H9 (cell line): ENCODE measurements at regions not wholly inside any gene's neighbourhood (a gene's known extent, or its start where the extent isn't known, plus 50 kb on each side); places are given as distances from the start of the nearest gene placed in this dataset.

Source experiments
- DNase-seq: peaks from one replicate; pipeline ENCODE4 v3.0.0-alpha.2; 2017
- H2AFZ ChIP-seq: one replicate; pipeline ENCODE4 v1.6.1; 2013; ENCODE audit warnings: mild to moderate bottlenecking, low read length, control low read depth, moderate library complexity
- H2AK5ac ChIP-seq: 2 replicates; pipeline ENCODE4 v1.6.1; 2013; ENCODE audit warnings: low read length, control low read depth, mixed read lengths; ENCODE audit not compliant: insufficient read length
- H2BK120ac ChIP-seq: one replicate; pipeline ENCODE4 v1.6.1; 2013; ENCODE audit warnings: low read depth, mild to moderate bottlenecking, low read length, control low read depth, inconsistent platforms; ENCODE audit not compliant: poor library complexity, severe bottlenecking
- H2BK12ac ChIP-seq: 2 replicates; pipeline ENCODE4 v1.6.1; 2013; ENCODE audit warnings: low read length, control low read depth, mixed read lengths, low read depth; ENCODE audit not compliant: insufficient read length
- H2BK15ac ChIP-seq: 2 replicates; pipeline ENCODE4 v1.6.1; 2013; ENCODE audit warnings: low read depth, low read length, control low read depth
- H2BK20ac ChIP-seq: one replicate; pipeline ENCODE4 v1.6.1; 2013; ENCODE audit warnings: low read depth, mild to moderate bottlenecking, low read length, control low read depth, inconsistent platforms; ENCODE audit not compliant: poor library complexity, severe bottlenecking
- H2BK5ac ChIP-seq: 2 replicates; pipeline ENCODE4 v1.6.1; 2013; ENCODE audit warnings: low read length, control low read depth, mixed read lengths; ENCODE audit not compliant: insufficient read length
- H3K14ac ChIP-seq: 2 replicates; pipeline ENCODE4 v1.6.1; 2013; ENCODE audit warnings: low read length, control low read depth; ENCODE audit not compliant: insufficient read depth
- H3K18ac ChIP-seq: 2 replicates; pipeline ENCODE4 v1.6.1; 2013; ENCODE audit warnings: low read depth, mild to moderate bottlenecking, mixed read lengths, low read length, control low read depth; ENCODE audit not compliant: insufficient read length
- H3K23ac ChIP-seq: 2 replicates; pipeline ENCODE4 v1.6.1; 2013; ENCODE audit warnings: low read length, control low read depth, mixed read lengths, low read depth; ENCODE audit not compliant: insufficient read length
- H3K23me2 ChIP-seq: 2 replicates; pipeline ENCODE4 v1.6.1; 2013; ENCODE audit warnings: low read depth, mild to moderate bottlenecking, mixed read lengths, low read length, control low read depth; ENCODE audit not compliant: insufficient read length, poor library complexity, severe bottlenecking
- H3K27ac ChIP-seq: 2 replicates; pipeline ENCODE4 v1.5.1; 2013; ENCODE audit warnings: low read length, control low read depth, mixed read lengths, low read depth; ENCODE audit not compliant: insufficient read length
- H3K27me3 ChIP-seq: 2 replicates; pipeline ENCODE4 v1.6.1; 2013; ENCODE audit warnings: low read length, control low read depth, inconsistent platforms; ENCODE audit not compliant: insufficient read depth
- H3K4ac ChIP-seq: 2 replicates; pipeline ENCODE4 v1.6.1; 2013; ENCODE audit warnings: low read depth, mild to moderate bottlenecking, control low read depth, inconsistent platforms, low read length, moderate library complexity
- H3K4me1 ChIP-seq: 2 replicates; pipeline ENCODE4 v1.6.1; 2013; ENCODE audit warnings: low read length, control low read depth, inconsistent platforms; ENCODE audit not compliant: insufficient read depth
- H3K4me2 ChIP-seq: 2 replicates; pipeline ENCODE4 v1.6.1; 2013; ENCODE audit warnings: low read length, control low read depth, mixed read lengths; ENCODE audit not compliant: insufficient read length, insufficient read depth
- H3K56ac ChIP-seq: 2 replicates; pipeline ENCODE4 v1.6.1; 2013; ENCODE audit warnings: low read depth, mild to moderate bottlenecking, mixed read lengths, low read length, control low read depth; ENCODE audit not compliant: insufficient read length
- H3K79me1 ChIP-seq: 2 replicates; pipeline ENCODE4 v1.6.1; 2013; ENCODE audit warnings: low read depth, mild to moderate bottlenecking, moderate library complexity, low read length, control low read depth, inconsistent platforms; ENCODE audit not compliant: insufficient read depth, poor library complexity, severe bottlenecking
- H3K79me2 ChIP-seq: 2 replicates; pipeline ENCODE4 v1.6.1; 2013; ENCODE audit warnings: low read length, control low read depth, inconsistent platforms; ENCODE audit not compliant: insufficient read depth
- H3K9ac ChIP-seq: 2 replicates; pipeline ENCODE4 v1.6.1; 2013; ENCODE audit warnings: low read length, control low read depth, mixed read lengths; ENCODE audit not compliant: insufficient read length; ENCODE audit errors: extremely low read depth
- H3K9me3 ChIP-seq: one replicate; pipeline ENCODE4 v1.6.1; 2013; ENCODE audit warnings: low read depth, low read length, inconsistent platforms; ENCODE audit not compliant: control insufficient read depth
- H3T11ph ChIP-seq: one replicate; pipeline ENCODE4 v1.6.1; 2013; ENCODE audit warnings: mild to moderate bottlenecking, low read length, control low read depth, inconsistent platforms
- H4K20me1 ChIP-seq: one replicate; pipeline ENCODE4 v1.6.1; 2013; ENCODE audit not compliant: control insufficient read depth, insufficient read length, insufficient read depth
- H4K5ac ChIP-seq: 2 replicates; pipeline ENCODE4 v1.6.1; 2013; ENCODE audit warnings: low read depth, mild to moderate bottlenecking, mixed read lengths, low read length, control low read depth; ENCODE audit not compliant: insufficient read length
- H4K8ac ChIP-seq: replicated peaks from 2 replicates; pipeline ENCODE4 v1.6.1; 2013; ENCODE audit warnings: low read length, control low read depth, mixed read lengths, low read depth; ENCODE audit not compliant: insufficient read length
- H4K91ac ChIP-seq: 2 replicates; pipeline ENCODE4 v1.6.1; 2013; ENCODE audit warnings: low read depth, mild to moderate bottlenecking, moderate library complexity, mixed read lengths, low read length, control low read depth; ENCODE audit not compliant: insufficient read length
- H3K27ac Mint-ChIP-seq, 3 experiments: 2 replicates in 2 of 3; 3 replicates in 1 of 3; pipeline ENCODE4 v1.8.0; 2020 to 2021; ENCODE audit warnings: mixed read lengths in 3 of 3, mild to moderate bottlenecking in 1 of 3, moderate library complexity in 1 of 3
- H3K27me3 Mint-ChIP-seq: 2 replicates; pipeline ENCODE4 v1.8.0; 2021; ENCODE audit warnings: low read depth, mild to moderate bottlenecking, moderate library complexity, mixed read lengths
- H3K36me3 Mint-ChIP-seq, 3 experiments: 2 replicates in 2 of 3; 3 replicates in 1 of 3; pipeline ENCODE4 v1.8.0; 2020 to 2021; ENCODE audit warnings: low read depth in 3 of 3, mixed read lengths in 3 of 3; ENCODE audit not compliant: insufficient read depth in 1 of 3
- H3K4me1 Mint-ChIP-seq, 2 experiments: 2 replicates each; pipeline ENCODE4 v1.8.0; 2020; ENCODE audit warnings: mixed read lengths in 2 of 2
- H3K4me3 Mint-ChIP-seq, 2 experiments: 2 replicates in 1 of 2; 3 replicates in 1 of 2; pipeline ENCODE4 v1.8.0; 2020 to 2021; ENCODE audit warnings: mild to moderate bottlenecking in 2 of 2, mixed read lengths in 2 of 2, moderate library complexity in 1 of 2
- H3K9me3 Mint-ChIP-seq, 2 experiments: 2 replicates in 1 of 2; 3 replicates in 1 of 2; pipeline ENCODE4 v1.8.0; 2020; ENCODE audit warnings: mild to moderate bottlenecking in 2 of 2, mixed read lengths in 2 of 2, moderate library complexity in 1 of 2
- CTCF ChIP-seq: fragments of 200-600 bp; sonication (generic); conservative IDR thresholded peaks from 3 replicates; pipeline ENCODE4 v1.8.0; 2021; ENCODE audit warnings: antibody characterized with exemption, mild to moderate bottlenecking
- WGBS: extraction: QIAGEN DNeasy Blood & Tissue Kit; methylation state at CpG from one replicate; pipeline ENCODE4 v1.1.7; 2013; ENCODE audit warnings: missing lambda C conversion rate, low lambda C conversion rate, mixed read lengths; ENCODE audit not compliant: insufficient read length; ENCODE audit errors: extremely low coverage; 5-methylcytosine and 5-hydroxymethylcytosine counted together

GRCh38 chr5:89015409-89015808 lies 132.4 kb upstream of the MEF2C start:
- Histone ChIP-seq H3K14ac (no peak overlapping the region), H2BK15ac (no peak overlapping the region), H3K4ac (no peak overlapping the region), H3K27me3 (no peaks in the 10 kb centered on the region), H2BK20ac (no peak overlapping the region), H4K8ac (no peak overlapping the region), H2BK12ac (no peak overlapping the region), H4K20me1 (no peaks in the 10 kb centered on the region), H3K27ac (no peak overlapping the region), H3K9ac (no peak overlapping the region), H3K79me1 (no peaks in the 10 kb centered on the region), H3K9me3 (no peaks in the 10 kb centered on the region), H3K56ac (no peak overlapping the region), H2BK120ac (no peak overlapping the region), H3T11ph (no peak overlapping the region), H3K4me1 (peaks cover 11% of the 10 kb centered on the region), H3K79me2 (no peaks in the 10 kb centered on the region), H2AFZ (no peak overlapping the region), H3K23ac (no peak overlapping the region), H3K18ac (no peak overlapping the region), H2BK5ac (no peak overlapping the region), H4K5ac (no peak overlapping the region), H2AK5ac (no peak overlapping the region), H4K91ac (no peak overlapping the region), H3K4me2 (no peak overlapping the region), H3K23me2 (no peaks in the 10 kb centered on the region)
- H3K4me3 Mint-ChIP-seq = no peak overlapping the region
- no peaks in the 10 kb centered on the region; a peak in 1 of 5 replicates for H3K9me3 Mint-ChIP-seq
- no peaks in the 10 kb centered on the region for H3K27me3 Mint-ChIP-seq
- DNase-seq = no peak
- H3K36me3 Mint-ChIP-seq = no peaks in the 10 kb centered on the region
- no peak overlapping the region for H3K27ac Mint-ChIP-seq
- H3K4me1 Mint-ChIP-seq = peaks cover 27 to 33% of the 10 kb centered on the region in 2 experiments
- no CpG with 5 or more reads among the region's 1 CpG for WGBS
- no peak for TF ChIP-seq CTCF
